Fibroblast of lung (primary cell): ENCODE measurements at regions not wholly inside any gene's neighbourhood (a gene's known extent, or its start where the extent isn't known, plus 50 kb on each side); places are given as distances from the start of the nearest gene placed in this dataset.

Source experiments
- CTCF ChIP-seq, 2 donors: IDR thresholded peaks in 1 of 2; conservative IDR thresholded peaks in 1 of 2; 1 replicate in 1 of 2; 2 replicates in 1 of 2; pipeline ENCODE4 v1.5.1; 2011 to 2012; ENCODE audit warnings: low read length in 2 of 2, control low read depth in 1 of 2, inconsistent platforms in 1 of 2, low read depth in 1 of 2, mild to moderate bottlenecking in 1 of 2
- EZH2 ChIP-seq: IDR thresholded peaks from 2 replicates; pipeline ENCODE4 v1.5.1; 2012; ENCODE audit warnings: low read length, control low read depth, mild to moderate bottlenecking; ENCODE audit errors: missing control alignments

GRCh38 chr5:111935009-111935408, 178.0 kb upstream of the NREP start:
- TF ChIP-seq CTCF (conservative IDR thresholded peaks at IDR 0.05 in 1 of 2, IDR thresholded peaks at IDR 0.05 in 1 of 2; ENCODE audit: low read depth in 1 of 2, low read length in 2 of 2) (no peak), EZH2 (no peak)
